Stimulated activated CD4-positive, alpha-beta T cell treated with anti-CD3 and anti-CD28 coated beads, Interleukin-4, amount 100 ng/mL, for 1 hour (primary cell): ENCODE measurements at regions not wholly inside any gene's neighbourhood (a gene's known extent, or its start where the extent isn't known, plus 50 kb on each side); places are given as distances from the start of the nearest gene placed in this dataset.
"Not testable (repeated sequence)": the region's sequence is repeated elsewhere in the genome, so short reads cannot be mapped to it uniquely, and the experiment has no call there.

Experiments used
- DNase-seq: peaks from one replicate; pipeline ENCODE4 v3.0.0-alpha.2; 2020

DNA sequence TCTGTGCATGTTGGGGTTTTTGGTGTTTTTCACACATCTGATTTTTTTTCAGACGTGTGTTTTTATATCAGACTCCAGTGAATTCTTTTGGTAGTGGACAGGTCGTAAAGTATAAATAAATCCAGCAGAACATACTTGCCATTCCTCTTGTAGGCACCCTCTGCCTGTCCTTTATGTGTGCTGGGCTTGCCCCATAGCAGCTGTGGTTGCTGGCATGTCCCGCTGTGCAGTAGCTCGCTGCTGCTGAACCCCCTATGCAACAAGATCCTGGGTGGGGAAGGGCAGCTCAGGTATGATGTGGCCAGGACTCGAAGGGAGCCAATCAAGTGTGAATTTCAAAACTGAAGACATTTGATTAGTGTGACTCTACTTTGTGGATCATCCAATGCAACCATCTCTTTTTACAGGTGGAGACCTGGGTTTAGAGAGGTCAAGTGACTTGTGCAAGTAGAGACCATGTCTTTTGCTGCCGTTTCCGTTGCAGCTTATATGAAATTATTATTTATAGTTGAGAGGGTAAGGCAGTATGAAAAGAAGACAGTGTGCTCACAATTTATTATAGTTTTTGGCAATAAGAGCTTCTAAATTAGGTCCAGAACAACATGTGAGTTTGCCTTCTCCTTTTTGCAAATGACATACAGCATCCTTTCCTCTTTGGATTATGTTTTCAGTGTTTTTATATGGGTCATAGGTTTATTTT, 350.8 kb upstream of the C2CD4B start:
- no peak for DNase-seq

DNA sequence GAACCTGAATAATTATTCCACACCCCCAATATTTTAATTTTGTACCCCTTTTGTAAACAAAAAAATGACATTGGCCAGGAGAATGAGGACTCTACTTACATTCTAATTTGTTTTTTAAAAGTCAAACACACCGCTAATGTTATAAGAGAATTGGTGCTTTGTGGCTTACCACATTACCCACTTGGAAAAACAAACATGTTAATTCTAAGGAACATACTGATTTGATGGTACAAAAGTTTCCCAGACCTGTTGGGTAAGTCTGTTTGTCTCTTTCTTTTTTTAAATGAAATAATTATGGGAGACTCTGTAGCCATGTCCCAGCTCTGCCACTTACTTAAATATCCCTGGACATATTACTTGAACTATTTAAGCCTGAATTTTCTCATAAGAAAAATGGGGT, 352.5 kb upstream of the C2CD4B start:
- DNase-seq, result no peak

DNA sequence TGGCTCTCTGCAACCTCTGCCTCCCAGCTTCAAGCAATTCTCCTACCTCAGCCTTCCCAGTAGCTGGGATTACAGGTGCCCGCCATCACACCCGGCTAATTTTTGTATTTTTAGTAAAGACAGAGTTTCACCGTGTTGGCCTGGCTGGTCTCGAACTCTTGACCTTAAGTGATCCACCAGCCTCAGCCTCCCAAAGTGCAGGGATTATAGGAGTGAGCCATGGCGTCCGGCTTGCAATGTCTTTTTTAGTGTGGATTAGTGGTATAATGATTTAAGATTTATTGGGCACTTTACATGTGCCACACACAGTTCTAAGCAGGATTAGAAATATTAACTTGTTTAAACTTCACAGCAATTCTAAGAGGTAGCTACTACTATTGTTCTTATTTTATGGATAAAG, 353.6 kb upstream of the C2CD4B start:
- not testable (repeated sequence) for DNase-seq

DNA sequence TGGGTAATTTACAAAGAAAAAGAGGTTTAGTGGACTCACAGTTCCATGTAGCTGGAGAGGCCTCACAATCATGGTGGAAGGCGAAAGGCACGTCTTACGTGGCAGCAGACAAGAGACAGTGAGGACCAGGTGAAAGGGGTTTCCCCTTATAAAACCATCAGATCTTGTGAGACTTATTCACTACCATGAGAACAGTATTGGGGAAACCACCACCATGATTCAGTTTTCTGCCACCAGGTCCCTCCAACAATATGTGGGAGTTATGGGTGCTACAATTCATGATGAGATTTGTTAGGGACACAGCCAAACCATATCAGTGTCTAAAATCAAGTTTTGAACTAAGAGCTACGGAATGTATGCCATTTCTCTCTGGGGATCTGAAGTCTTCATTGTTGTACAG, 354.8 kb upstream of the C2CD4B start:
- no peak for DNase-seq

DNA sequence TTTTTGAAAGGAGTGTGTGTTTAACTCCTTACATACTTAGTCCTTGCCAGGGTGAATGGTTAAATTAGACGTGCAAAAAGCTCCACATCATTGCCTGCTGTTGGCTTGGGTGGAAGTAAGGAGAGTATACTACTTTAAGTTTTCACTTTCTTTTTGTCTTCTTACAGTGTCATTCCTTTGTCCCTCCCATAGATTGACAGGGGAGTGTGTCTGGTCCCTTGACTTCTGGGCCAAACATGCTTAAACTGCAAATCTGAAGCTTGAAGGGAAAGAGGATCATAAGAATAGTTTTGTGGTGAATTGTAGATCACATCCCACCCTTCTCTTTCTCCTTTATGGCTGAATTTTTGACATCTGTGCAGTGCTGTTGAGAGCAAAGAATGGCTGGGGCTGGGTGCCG, 355.8 kb upstream of the C2CD4B start:
- DNase-seq, result no peak

DNA sequence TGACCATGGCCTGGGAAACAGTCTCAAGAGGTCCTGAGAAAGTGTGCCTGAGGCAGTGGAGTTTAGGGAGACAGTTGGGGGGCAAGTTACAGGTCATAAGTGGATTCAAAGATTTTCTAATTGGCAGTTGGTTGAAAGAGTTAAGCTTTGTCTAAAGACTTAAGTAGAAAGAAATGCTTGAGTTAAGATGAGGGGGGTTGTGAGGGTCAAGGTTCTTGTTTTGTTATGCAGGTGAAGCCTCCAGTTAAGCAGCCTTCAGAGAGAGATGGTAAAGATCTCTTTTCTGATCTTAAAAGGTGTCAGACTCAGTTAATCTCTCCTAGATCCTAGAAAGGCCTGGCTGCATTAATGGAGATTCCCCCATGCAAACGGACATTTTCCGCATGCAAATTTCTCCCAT, 356.3 kb upstream of the C2CD4B start:
- DNase-seq, result no peak

DNA sequence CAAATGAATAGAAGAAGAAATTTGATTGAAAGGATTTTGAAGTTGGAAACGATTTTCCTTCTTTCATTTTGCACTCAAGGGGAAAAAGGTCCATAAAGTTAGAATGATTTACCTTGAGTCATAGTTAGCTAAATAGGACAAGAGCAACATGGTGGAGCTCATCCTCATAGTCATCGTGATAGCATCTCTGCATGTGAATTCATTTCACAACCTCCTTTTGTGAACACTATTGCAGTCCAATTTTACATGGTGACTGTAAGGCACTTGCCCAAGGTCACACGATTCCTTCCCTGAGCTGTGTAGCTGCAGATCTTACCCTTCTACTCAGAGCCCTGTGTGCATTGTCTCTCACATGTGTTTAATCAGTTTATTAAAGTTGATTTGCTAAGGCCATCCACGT, 359.8 kb upstream of the C2CD4B start:
- no peak for DNase-seq

DNA sequence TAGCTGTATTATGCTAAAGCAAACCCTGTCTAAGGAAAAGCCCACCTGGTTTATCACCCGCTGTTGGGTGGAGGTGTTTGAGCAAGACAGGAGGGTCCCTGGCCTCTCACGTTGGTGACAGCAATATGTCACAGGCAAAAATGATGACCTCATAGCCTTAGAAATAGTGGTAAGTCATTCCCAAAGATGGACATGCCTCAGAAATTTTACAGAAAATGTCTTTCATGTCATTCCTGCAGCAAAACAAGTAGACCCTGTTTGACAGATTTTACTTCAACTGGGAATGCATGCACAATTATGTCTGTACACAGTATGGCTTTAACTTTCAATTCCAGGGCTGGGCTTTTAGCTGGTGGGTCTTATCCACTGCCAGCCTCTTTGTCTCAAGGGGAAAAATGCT, 362.3 kb upstream of the C2CD4B start:
- DNase-seq, result no peak

DNA sequence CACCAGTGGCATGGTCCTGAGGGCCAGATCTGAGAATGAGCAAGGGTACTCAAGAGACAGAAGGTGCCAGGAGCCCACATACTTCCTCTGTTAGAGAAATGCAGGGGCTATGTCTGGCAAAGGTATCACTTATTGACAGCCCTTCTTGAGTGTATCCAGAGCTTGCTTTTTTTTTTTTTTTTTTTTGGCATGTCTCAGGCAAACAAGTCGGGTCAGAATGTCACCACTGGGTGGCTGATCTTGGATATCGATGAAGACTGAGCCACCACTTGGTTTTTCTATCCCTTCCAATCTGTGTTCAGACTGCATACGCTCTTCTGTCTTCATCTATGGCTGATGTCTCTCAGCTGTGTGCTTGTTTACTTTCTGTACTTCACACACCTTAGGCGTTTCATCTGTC, 363.4 kb upstream of the C2CD4B start:
- no peak for DNase-seq

DNA sequence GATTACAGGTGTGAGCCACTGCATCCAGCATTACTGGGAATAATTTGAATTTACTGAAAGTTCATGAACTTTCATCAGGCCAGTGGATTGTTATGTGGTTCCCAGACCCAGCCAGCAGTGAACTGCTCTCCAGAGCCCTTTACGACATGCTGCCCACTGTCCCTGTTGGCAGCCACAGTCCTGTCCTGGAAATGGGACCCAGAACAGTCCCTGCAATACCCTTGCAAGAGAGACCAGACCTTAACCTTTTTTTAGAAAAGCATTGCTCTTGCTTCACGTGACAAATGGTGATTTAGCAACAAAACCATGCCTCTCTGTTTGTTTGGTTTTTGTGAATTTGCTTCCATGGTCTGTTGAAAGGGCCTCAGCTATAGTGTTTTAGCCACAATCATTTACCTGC, 367.3 kb upstream of the C2CD4B start:
- DNase-seq, result no peak

DNA sequence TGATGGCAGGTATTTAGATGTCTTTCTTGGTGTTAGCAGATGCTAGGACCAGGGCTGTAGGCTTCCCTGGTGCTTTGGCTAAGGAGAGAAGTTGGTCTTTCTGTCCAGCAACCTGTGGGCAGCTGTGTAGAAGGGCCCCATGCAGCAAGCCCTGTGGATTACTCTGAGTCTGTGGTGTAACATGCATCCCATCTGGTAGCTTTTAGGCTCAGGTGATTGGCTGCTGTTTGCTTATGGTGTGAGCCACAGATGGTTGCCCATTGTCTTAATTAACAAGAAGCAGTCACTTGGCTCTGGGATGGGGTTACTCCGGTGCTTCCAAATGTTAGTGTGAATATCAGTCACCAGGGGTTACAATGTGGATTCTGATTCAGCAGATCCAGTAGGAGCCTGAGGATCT, 368.6 kb upstream of the C2CD4B start:
- no peak for DNase-seq

DNA sequence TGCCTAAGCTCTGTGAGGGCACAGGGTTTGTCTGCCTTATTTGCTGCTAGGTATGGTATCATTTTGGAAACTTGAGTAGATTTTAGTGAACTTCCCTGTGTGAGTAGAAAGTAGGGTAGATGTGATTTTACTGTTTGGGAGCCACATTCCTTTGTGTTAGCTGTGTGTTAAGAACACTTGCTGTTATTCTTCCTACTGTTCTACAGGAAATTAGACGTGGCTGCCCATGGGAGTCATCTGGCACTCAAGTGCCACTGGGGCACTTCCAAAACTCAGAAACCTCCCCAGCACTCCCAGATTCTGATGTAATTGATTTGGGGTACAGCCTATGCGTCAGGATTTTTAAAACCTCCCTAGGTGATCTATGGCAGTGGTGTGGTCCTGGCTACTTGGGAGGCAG, 369.9 kb upstream of the C2CD4B start:
- no peak for DNase-seq

DNA sequence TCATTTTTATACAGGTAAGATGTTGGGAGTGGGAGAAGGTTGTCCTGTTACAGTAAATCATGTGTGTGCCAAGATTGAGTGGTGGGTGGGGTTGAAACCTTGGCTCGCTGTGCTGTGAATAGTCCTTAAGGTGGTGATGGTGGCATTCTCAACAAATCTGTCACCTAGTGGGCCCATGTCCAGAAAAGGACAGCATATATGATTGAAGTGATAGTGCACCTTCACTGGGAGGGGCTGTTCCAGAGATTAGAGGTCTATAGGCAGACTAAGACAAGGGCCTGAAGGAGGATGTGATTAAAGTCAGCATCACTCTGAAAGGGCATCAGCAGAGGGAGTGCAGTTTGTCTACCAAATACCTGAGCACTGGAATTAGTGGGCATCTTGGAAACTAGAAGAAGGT, 374.2 kb upstream of the C2CD4B start:
- no peak for DNase-seq

DNA sequence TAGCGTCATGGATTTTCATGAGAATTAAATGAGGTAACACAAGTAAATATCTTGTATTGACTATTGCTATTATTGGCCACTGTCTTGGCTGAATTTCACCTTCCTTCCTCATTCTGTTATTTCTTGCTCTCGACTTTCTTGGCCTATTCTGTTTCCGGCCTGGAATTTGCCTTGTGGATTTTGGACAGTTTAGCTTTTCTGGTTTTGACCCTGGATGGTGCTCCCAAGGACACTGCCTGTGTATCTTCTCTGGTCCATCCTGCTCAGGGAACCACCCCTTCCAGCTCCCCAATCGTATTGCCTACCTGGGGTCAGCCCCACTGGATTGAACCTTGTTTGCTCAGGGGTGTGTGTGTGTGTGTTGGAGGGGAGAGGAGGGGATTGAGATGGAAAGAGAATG, 376.2 kb upstream of the C2CD4B start:
- no peak for DNase-seq

DNA sequence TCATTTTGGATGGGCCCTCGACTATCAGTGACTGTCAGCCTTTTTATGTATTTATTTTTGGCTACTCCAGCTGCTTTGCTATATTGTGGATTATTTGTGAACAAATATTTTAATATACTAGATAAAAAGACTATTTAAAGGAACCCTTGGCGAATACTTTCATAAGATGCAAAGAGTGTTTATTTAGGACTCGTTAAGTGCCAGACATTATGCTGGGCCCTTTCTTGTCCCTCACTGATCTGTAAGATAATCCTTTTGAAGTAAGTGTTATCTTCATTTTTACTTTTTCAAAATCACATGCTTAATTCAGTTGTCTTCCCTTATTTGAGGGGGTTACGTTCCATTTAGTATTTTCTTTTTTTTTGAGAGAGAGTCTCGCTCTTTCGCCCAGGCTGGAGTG, 376.8 kb upstream of the C2CD4B start:
- no peak for DNase-seq

DNA sequence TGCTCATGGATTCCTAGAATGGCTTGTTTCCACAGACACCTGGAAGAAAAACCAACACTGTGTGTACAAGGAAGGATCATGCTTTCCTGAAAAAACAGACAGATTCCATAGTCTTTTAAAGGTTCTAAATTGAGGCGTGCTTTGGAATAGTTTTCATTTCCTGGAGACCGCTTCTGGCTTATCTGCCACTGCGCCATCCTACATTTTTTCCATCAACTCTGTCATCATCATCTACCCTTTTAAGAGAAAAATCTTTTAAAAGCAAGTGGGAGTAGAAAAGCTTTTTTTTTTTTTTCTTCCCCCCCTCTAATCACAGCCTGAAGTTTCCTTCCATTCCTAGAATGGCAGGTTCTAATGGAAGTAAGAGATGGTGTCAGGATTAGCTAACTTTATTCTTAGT, 379.4 kb upstream of the C2CD4B start:
- no peak for DNase-seq

DNA sequence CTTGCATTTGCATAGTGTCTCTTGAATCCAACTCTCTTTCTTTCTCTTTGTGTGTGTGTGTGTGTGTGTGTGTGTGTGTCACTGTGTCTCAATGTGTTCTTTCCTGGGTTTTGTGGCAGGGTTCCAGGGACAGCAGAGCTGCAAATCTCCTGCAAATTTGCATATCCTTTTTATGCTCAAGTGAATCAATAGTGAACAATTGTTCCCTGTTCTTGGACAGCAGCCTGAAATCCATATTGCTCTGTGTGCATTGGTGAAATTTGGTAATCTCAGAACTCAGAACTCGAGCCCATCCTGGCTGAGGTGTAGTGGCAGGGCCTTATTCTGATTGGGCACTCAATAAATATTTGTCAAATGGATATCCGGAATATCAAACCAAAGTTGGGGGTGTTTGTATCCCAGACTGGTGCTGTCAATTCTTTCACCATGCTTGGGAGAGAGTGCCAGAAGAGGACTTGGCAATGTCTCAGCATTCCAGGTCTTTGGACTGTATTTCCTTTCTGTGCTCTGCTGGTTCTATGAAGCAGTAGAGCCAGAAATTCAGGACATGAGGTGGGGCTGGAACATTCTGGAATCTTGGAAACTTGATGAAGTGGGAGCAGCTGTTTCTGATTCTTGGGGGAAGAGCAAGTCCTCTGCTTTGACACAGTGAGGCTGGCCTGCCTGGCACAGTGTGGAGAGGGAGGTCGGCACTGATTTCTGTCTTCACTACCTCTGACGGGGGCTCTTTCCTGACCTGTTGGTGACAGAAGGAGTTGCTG, 380.6 kb upstream of the C2CD4B start:
- DNase-seq, result no peak

DNA sequence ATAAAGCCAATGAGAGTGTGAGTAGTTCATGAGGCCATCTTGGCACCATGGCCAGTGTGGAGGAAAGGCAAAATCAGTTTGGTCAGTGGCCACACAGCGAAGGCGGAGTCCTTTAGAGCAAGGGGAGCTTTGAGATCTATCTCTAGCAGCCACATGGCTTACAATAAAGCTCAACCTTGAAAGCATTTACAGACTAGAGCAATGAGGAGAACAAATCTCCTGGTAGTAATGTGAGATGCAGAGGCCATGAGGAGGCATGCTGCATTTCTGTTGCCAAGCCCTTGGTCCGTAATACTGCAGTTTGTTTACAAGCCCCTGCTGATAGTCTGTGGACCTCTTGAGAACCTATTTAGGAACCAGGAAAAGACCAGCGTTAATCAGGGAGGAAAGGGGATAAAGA, 381.5 kb upstream of the C2CD4B start:
- DNase-seq, result no peak

DNA sequence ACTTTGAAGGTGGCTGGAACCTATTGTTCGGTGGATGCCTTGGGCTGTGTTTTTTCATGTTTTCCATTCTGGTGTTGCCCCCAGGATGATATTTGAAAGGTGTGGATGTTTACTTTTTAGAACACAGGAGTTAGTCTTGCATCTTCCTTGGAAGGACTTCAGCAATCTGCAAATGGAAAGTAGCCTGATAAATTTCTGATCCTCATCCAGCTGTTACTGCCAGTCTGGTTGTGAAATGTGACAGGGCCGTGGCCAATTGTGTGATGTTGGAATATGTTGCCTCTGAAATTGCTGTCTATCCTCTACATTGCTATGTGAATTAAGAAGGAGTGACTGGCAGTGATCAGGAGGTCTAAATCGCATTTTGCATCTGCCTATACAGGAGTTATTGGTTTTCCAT, 382.5 kb upstream of the C2CD4B start:
- DNase-seq, result no peak

DNA sequence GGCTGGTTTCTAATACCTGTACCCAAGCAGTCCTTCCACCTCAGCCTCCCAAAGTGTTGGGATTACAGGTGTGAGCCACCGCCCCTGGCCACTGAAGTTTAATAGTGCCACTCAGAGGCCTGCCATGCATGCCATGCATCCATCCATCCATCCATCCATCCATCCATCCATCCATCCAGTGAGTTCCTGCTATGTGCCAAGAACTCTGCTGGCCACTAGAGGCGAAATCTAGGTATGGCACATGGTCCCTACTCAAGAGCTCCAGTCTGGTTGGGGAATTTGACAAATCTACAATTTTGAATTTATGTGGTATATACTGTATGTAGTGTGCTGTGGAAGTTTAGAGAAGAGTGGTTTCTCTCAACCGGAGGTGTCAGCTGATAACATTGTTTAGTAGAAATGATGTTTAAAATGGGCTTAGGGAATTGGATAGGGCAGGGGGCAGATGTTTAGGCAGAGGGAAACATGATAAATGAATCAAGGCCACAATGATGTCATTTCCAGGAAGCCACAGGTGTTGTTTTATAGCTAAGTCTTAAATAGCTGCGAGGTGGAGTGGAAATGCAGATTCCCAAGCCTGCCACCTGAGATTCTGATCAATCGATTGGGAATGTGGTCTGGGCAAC, 384.4 kb upstream of the C2CD4B start:
- no peak for DNase-seq

DNA sequence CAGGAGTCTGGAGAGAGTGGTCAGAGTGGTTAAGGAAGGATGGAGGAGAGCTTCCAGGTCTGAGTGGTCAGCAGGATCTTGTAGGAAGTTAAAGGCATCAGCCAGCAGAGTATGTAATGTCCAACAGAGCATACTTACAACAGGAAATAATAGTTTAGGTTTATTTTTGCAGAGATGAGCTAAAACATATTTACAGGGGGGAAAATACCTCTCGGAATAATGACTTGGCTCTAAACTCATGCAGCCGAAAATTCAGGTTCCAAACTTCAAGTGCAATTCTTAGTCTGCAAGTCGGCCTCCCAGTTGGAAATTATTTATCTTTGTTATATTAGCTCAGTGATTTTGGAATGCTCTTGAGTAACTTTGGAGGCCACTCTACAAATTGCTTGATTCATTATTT, 385.0 kb upstream of the C2CD4B start:
- no peak for DNase-seq

DNA sequence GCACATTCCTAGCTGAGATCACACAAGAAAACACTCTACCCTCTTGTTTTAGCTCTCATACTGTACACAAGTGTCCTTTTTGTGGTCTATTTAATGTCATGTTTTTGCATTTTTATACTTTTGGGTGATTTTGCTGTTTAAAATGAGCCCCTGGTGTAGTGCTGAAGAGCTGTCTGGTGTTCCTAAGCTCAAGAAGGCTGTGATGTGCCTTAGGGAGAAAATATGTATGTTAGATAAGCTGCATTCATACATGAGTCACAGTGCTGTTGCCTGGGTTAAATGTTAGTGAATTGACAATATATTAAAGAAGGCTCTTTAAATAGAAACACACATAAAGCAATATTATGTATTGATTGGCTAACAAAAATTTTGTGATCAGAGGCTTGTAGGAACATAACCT, 387.4 kb upstream of the C2CD4B start:
- DNase-seq, result no peak

DNA sequence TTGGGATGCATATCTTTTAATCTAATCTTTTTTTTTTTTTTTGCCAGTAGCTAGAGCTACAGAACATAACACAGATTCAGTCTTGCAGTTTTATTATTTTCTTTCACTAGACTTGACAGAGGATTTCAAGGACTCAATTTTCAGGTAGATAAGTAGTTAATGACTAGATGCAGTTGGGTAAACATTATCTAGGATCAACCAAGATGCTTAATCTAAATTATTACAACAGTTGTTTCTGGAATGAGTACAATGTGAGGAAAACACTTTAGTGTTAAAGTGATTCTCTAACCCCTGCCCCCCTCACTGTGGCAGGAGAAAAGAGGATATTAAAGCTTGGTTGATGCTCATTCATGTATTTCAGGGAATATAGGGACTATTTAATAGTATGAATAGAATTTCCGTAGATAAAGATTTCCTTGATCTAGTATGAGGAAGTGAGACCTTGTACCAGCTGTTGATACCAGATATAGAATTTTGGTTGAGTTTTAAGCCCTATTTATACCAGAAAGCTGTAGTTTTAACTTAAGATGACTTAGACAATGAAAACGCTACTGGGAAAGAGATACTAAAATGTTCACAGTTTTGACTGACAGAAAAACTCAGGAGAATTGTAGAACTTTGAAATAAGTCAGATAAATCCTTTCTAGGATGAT, 389.0 kb upstream of the C2CD4B start:
- no peak for DNase-seq
